GM23338 (cell line): ENCODE measurements at regions not wholly inside any gene's neighbourhood (a gene's known extent, or its start where the extent isn't known, plus 50 kb on each side); places are given as distances from the start of the nearest gene placed in this dataset.
"Not testable (repeated sequence)": the region's sequence is repeated elsewhere in the genome, so short reads cannot be mapped to it uniquely, and the experiment has no call there.

ENCODE experiments used
- ATAC-seq: fragments of 200-7000 bp; cut with Tn5 transposase; 3 replicates; pipeline ENCODE4 v1.9.1; 2020
- DNase-seq: peaks from one replicate; pipeline ENCODE4 v3.0.0-alpha.2; 2015; ENCODE audit warnings: low spot score
- H2AFZ ChIP-seq: fragments of 200-600 bp; sonication (generic); 2 replicates; pipeline ENCODE4 v1.8.0; 2016; ENCODE audit warnings: antibody characterized with exemption, mild to moderate bottlenecking, moderate library complexity
- H3F3A ChIP-seq: fragments of 200-600 bp; sonication (generic); replicated peaks from 2 replicates; pipeline ENCODE4 v1.8.0; 2017; ENCODE audit warnings: antibody characterized with exemption, mixed run types, low read depth
- H3K27ac ChIP-seq: fragments of 200-600 bp; sonication (generic); 2 replicates; pipeline ENCODE4 v1.6.1; 2016; ENCODE audit warnings: low read depth
- H3K27me3 ChIP-seq: fragments of 200-600 bp; sonication (generic); 2 replicates; pipeline ENCODE4 v1.8.0; 2016; ENCODE audit warnings: mild to moderate bottlenecking, mixed run types, moderate library complexity; ENCODE audit not compliant: insufficient read depth
- H3K36me3 ChIP-seq: fragments of 200-600 bp; sonication (generic); 2 replicates; pipeline ENCODE4 v1.8.0; 2016; ENCODE audit warnings: mild to moderate bottlenecking; ENCODE audit not compliant: insufficient read depth
- H3K4me1 ChIP-seq: fragments of 200-600 bp; sonication (generic); 2 replicates; pipeline ENCODE4 v1.8.0; 2016; ENCODE audit warnings: mild to moderate bottlenecking, moderate library complexity; ENCODE audit not compliant: insufficient read depth
- H3K4me2 ChIP-seq: fragments of 200-600 bp; sonication (generic); 2 replicates; pipeline ENCODE4 v1.7.1; 2017; ENCODE audit warnings: mixed run types
- H3K4me3 ChIP-seq: fragments of 200-600 bp; sonication (generic); 2 replicates; pipeline ENCODE4 v1.6.1; 2016; ENCODE audit warnings: mixed run types
- H3K79me2 ChIP-seq: fragments of 200-600 bp; sonication (generic); replicated peaks from 2 replicates; pipeline ENCODE4 v1.8.0; 2017; ENCODE audit warnings: mild to moderate bottlenecking; ENCODE audit not compliant: insufficient read depth
- H3K9me2 ChIP-seq: fragments of 200-600 bp; sonication (generic); 2 replicates; pipeline ENCODE4 v1.8.0; 2017; ENCODE audit not compliant: insufficient read depth
- H4K20me1 ChIP-seq: fragments of 200-600 bp; sonication (generic); replicated peaks from 2 replicates; pipeline ENCODE4 v1.8.0; 2017; ENCODE audit warnings: mild to moderate bottlenecking; ENCODE audit not compliant: insufficient read depth
- H3K27ac Mint-ChIP-seq: 2 replicates; pipeline ENCODE4 v1.8.0; 2020; ENCODE audit warnings: inconsistent platforms, mild to moderate bottlenecking, moderate library complexity, mixed read lengths
- H3K27me3 Mint-ChIP-seq: 3 replicates; pipeline ENCODE4 v1.8.0; 2022; ENCODE audit warnings: low read depth, mild to moderate bottlenecking, moderate library complexity, mixed read lengths, inconsistent platforms; ENCODE audit not compliant: insufficient read depth, poor library complexity
- H3K36me3 Mint-ChIP-seq: 3 replicates; pipeline ENCODE4 v1.8.0; 2021; ENCODE audit warnings: low read depth, mild to moderate bottlenecking, inconsistent platforms, moderate library complexity, mixed read lengths
- H3K4me1 Mint-ChIP-seq: 3 replicates; pipeline ENCODE4 v1.8.0; 2020; ENCODE audit warnings: mild to moderate bottlenecking, inconsistent platforms, mixed read lengths
- H3K4me3 Mint-ChIP-seq: 3 replicates; pipeline ENCODE4 v1.8.0; 2021; ENCODE audit warnings: moderate library complexity, mild to moderate bottlenecking, inconsistent platforms, mixed read lengths
- H3K9me3 Mint-ChIP-seq: 3 replicates; pipeline ENCODE4 v1.8.0; 2020; ENCODE audit warnings: moderate library complexity, mild to moderate bottlenecking, inconsistent platforms, mixed read lengths
- CREB1 ChIP-seq: fragments of 250-450 bp; sonication (Bioruptor Pico); IDR thresholded peaks from 2 replicates; pipeline ENCODE4 v1.5.0; 2020; ENCODE audit warnings: low read depth, mild to moderate bottlenecking, moderate library complexity
- CTCF ChIP-seq, 2 experiments: fragments of 200-600 bp in 1 of 2; sonication (generic) in 1 of 2; conservative IDR thresholded peaks; 2 replicates each; pipeline versions ENCODE4 v1.5.1 to v1.6.1; 2016 to 2017; ENCODE audit warnings: antibody characterized with exemption in 2 of 2, low read depth in 2 of 2, mild to moderate bottlenecking in 2 of 2, moderate library complexity in 1 of 2
- ETS1 ChIP-seq: IDR thresholded peaks from 2 replicates; pipeline ENCODE4 v1.6.1; 2016; ENCODE audit warnings: antibody characterized with exemption
- EZH2 ChIP-seq: fragments of 200-600 bp; sonication (generic); IDR thresholded peaks from one replicate; pipeline ENCODE4 v1.8.0; 2017; ENCODE audit warnings: antibody characterized with exemption, mild to moderate bottlenecking, low read depth; ENCODE audit not compliant: unreplicated experiment
- EZH2phosphoT487 ChIP-seq: fragments of 200-600 bp; sonication (generic); IDR thresholded peaks from one replicate; pipeline ENCODE4 v1.8.1; 2018; ENCODE audit warnings: antibody characterized with exemption; ENCODE audit not compliant: unreplicated experiment
- JUNB ChIP-seq: IDR thresholded peaks from one replicate; pipeline ENCODE4 v1.6.1; 2016; ENCODE audit warnings: antibody characterized with exemption; ENCODE audit not compliant: unreplicated experiment
- NANOG ChIP-seq: IDR thresholded peaks from 2 replicates; pipeline ENCODE4 v1.6.1; 2016; ENCODE audit warnings: antibody characterized with exemption, borderline replicate concordance
- POLR2AphosphoS5 ChIP-seq: IDR thresholded peaks from 2 replicates; pipeline ENCODE4 v1.6.1; 2016; ENCODE audit warnings: antibody characterized with exemption, low read depth
- REST ChIP-seq: IDR thresholded peaks from one replicate; pipeline ENCODE4 v1.6.1; 2018; ENCODE audit warnings: antibody characterized with exemption; ENCODE audit not compliant: unreplicated experiment
- STAT1 ChIP-seq: IDR thresholded peaks from one replicate; pipeline ENCODE4 v1.6.1; 2016; ENCODE audit warnings: antibody characterized with exemption; ENCODE audit not compliant: unreplicated experiment
- ZNF114 ChIP-seq: fragments of 250-450 bp; sonication (Bioruptor Pico); IDR thresholded peaks from 2 replicates; pipeline ENCODE4 v1.5.0; 2020; ENCODE audit warnings: mild to moderate bottlenecking, moderate library complexity
- ZNF331 ChIP-seq: fragments of 250-450 bp; sonication (Bioruptor Pico); IDR thresholded peaks from 2 replicates; pipeline ENCODE4 v1.5.0; 2020; ENCODE audit warnings: low read depth, mild to moderate bottlenecking, moderate library complexity

- ATAC-seq: no peak
- no peaks in the 10 kb centered on the region for H3K4me1 Mint-ChIP-seq
- no peaks in the 10 kb centered on the region; the same call in 1 of the 2 replicates for H3K9me2 ChIP-seq
- H3K27ac Mint-ChIP-seq: no peak overlapping the region
- no peak for TF ChIP-seq NANOG
- TF ChIP-seq JUNB: no peak
- TF ChIP-seq CTCF (conservative IDR thresholded peaks at IDR 0.05; ENCODE audit: low read depth in 2 of 2): no peak
- TF ChIP-seq ZNF114 (CRISPR knock-in tag): no peak
- TF ChIP-seq ZNF331 (CRISPR knock-in tag): no peak
- no peak for TF ChIP-seq POLR2AphosphoS5
- no peaks in the 10 kb centered on the region for H3K79me2 ChIP-seq
- H3K4me2 ChIP-seq: no peak overlapping the region
- peaks cover 8% of the 10 kb centered on the region for H3K27me3 Mint-ChIP-seq
- no peaks in the 10 kb centered on the region; the same call in 2 of the 3 replicates for H3K36me3 Mint-ChIP-seq
- H3K36me3 ChIP-seq: no peaks in the 10 kb centered on the region
- H3K4me3 Mint-ChIP-seq: no peak overlapping the region
- H3K4me3 ChIP-seq: no peak overlapping the region
- H2AFZ ChIP-seq: no peak overlapping the region
- H3F3A ChIP-seq: no peaks in the 10 kb centered on the region
- H3K27ac ChIP-seq: no peak overlapping the region
- DNase-seq: no peak
- H3K9me3 Mint-ChIP-seq: peaks cover 12% of the 10 kb centered on the region
- no peaks in the 10 kb centered on the region for H4K20me1 ChIP-seq
- H3K4me1 ChIP-seq: no peaks in the 10 kb centered on the region
- H3K27me3 ChIP-seq: no peaks in the 10 kb centered on the region
These were observed 78.7 kb upstream of the MSX2 start for GRCh38 chr5:174645677-174646076.

GRCh38 chr5:174648618-174649017 lies 75.8 kb upstream of the MSX2 start:
- not testable (repeated sequence) for H2AFZ ChIP-seq, H3K36me3 ChIP-seq, H3K27me3 ChIP-seq, ATAC-seq, H3K4me1 ChIP-seq, H3K4me3 ChIP-seq, H3K9me2 ChIP-seq, H3K4me2 ChIP-seq, H3K4me3 Mint-ChIP-seq, H3F3A ChIP-seq, H4K20me1 ChIP-seq, H3K27me3 Mint-ChIP-seq, H3K36me3 Mint-ChIP-seq, H3K79me2 ChIP-seq, H3K27ac Mint-ChIP-seq, H3K27ac ChIP-seq, H3K4me1 Mint-ChIP-seq, DNase-seq
- H3K9me3 Mint-ChIP-seq: peaks cover 12% of the 10 kb centered on the region

GRCh38 chr5:174649391-174649790 lies 75.0 kb upstream of the MSX2 start:
- no peaks in the 10 kb centered on the region for H4K20me1 ChIP-seq
- Mint-ChIP-seq H3K36me3 (no peaks in the 10 kb centered on the region; the same call in 2 of the 3 replicates), H3K27me3 (peaks cover 8% of the 10 kb centered on the region), H3K27ac (no peak overlapping the region), H3K9me3 (peaks cover 12% of the 10 kb centered on the region), H3K4me3 (no peak overlapping the region), H3K4me1 (no peaks in the 10 kb centered on the region; the same call in 2 of the 3 replicates)
- H3F3A ChIP-seq: no peaks in the 10 kb centered on the region
- no peak overlapping the region for H2AFZ ChIP-seq
- no peak overlapping the region for H3K4me2 ChIP-seq
- DNase-seq (no peak), ATAC-seq (no peak)
- H3K79me2 ChIP-seq: no peaks in the 10 kb centered on the region
- no peaks in the 10 kb centered on the region; the same call in 1 of the 2 replicates for H3K9me2 ChIP-seq
- H3K4me3 ChIP-seq: no peak overlapping the region
- no peaks in the 10 kb centered on the region for H3K36me3 ChIP-seq
- no peaks in the 10 kb centered on the region for H3K4me1 ChIP-seq
- H3K27me3 ChIP-seq: no peaks in the 10 kb centered on the region
- H3K27ac ChIP-seq: no peak overlapping the region
- no peak for TF ChIP-seq ZNF114 (CRISPR knock-in tag)
- no peak for TF ChIP-seq NANOG
- TF ChIP-seq EZH2: no peak
- TF ChIP-seq ETS1: no peak
- no peak for TF ChIP-seq CREB1 (CRISPR knock-in tag)
- no peak for TF ChIP-seq REST
- no peak for TF ChIP-seq POLR2AphosphoS5
- TF ChIP-seq EZH2phosphoT487: no peak
- TF ChIP-seq CTCF (conservative IDR thresholded peaks at IDR 0.05; ENCODE audit: low read depth in 2 of 2): no peak
- no peak for TF ChIP-seq JUNB
- TF ChIP-seq STAT1: no peak
